ENCODE measurements at regions not wholly inside any gene's neighbourhood (a gene's known extent, or its start where the extent isn't known, plus 50 kb on each side); places are given as distances from the start of the nearest gene placed in this dataset.

- Histone ChIP-seq H3F3A (ENCODE audit: insufficient read depth, low read length) (peaks cover 14% of the 10 kb centered on the region), H3K4me1 (ENCODE audit: low read length) (peaks cover 25% of the 10 kb centered on the region), H3K9me2 (replicated peaks; ENCODE audit: insufficient read depth, low read length) (no peaks in the 10 kb centered on the region), H3K27me3 (replicated peaks; ENCODE audit: insufficient read depth, low read length) (no peaks in the 10 kb centered on the region), H3K36me3 (replicated peaks; ENCODE audit: insufficient read depth, low read length) (no peaks in the 10 kb centered on the region), H3K4me3 (ENCODE audit: low read length) (no peak overlapping the region), H3K4me2 (ENCODE audit: low read depth, low read length) (no peak overlapping the region), H3K27ac (ENCODE audit: low read length) (no peak overlapping the region), H4K20me1 (ENCODE audit: insufficient read depth, low read length) (no peaks in the 10 kb centered on the region), H2AFZ (ENCODE audit: low read length) (no peak overlapping the region), H3K79me2 (ENCODE audit: low read length) (no peaks in the 10 kb centered on the region), H3K9me3 (replicated peaks; ENCODE audit: insufficient read depth, low read length) (no peaks in the 10 kb centered on the region), H3K9ac (ENCODE audit: low read length) (no peak overlapping the region)
- DNase-seq: no peak
- no peak for TF ChIP-seq EZH2 (optimal IDR thresholded peaks at IDR 0.05; ENCODE audit: low read depth, low read length)
- TF ChIP-seq CTCF (IDR thresholded peaks at IDR 0.05; ENCODE audit: low read length): no peak
- no peak for TF ChIP-seq EZH2phosphoT487 (IDR thresholded peaks at IDR 0.05; ENCODE audit: low read length)
Observed at GRCh38 chr9:89748021-89748670, 143.3 kb downstream of the GADD45G start.

GRCh38 chr9:89748831-89749499, 144.2 kb downstream of the GADD45G start:
- TF ChIP-seq EZH2 (optimal IDR thresholded peaks at IDR 0.05; ENCODE audit: low read depth, low read length) (no peak), CTCF (IDR thresholded peaks at IDR 0.05; ENCODE audit: low read length) (no peak), EZH2phosphoT487 (IDR thresholded peaks at IDR 0.05; ENCODE audit: low read length) (no peak)
- no peaks in the 10 kb centered on the region for H3K79me2 ChIP-seq (ENCODE audit: low read length)
- peaks cover 6% of the 10 kb centered on the region for H3F3A ChIP-seq (ENCODE audit: insufficient read depth, low read length)
- H3K36me3 ChIP-seq (replicated peaks; ENCODE audit: insufficient read depth, low read length): no peaks in the 10 kb centered on the region
- no peak overlapping the region for H3K4me3 ChIP-seq (ENCODE audit: low read length)
- no peaks in the 10 kb centered on the region for H4K20me1 ChIP-seq (ENCODE audit: insufficient read depth, low read length)
- H3K4me2 ChIP-seq (ENCODE audit: low read depth, low read length): no peak overlapping the region
- H3K27ac ChIP-seq (ENCODE audit: low read length): no peak overlapping the region
- no peaks in the 10 kb centered on the region for H3K9me2 ChIP-seq (replicated peaks; ENCODE audit: insufficient read depth, low read length)
- no peak overlapping the region for H2AFZ ChIP-seq (ENCODE audit: low read length)
- peaks cover 16% of the 10 kb centered on the region for H3K4me1 ChIP-seq (ENCODE audit: low read length)
- H3K9me3 ChIP-seq (replicated peaks; ENCODE audit: insufficient read depth, low read length): no peaks in the 10 kb centered on the region
- H3K27me3 ChIP-seq (replicated peaks; ENCODE audit: insufficient read depth, low read length): no peaks in the 10 kb centered on the region
- H3K9ac ChIP-seq (ENCODE audit: low read length): no peak overlapping the region
- no peak for DNase-seq

GRCh38 chr9:89749500-89750116, 144.8 kb downstream of the GADD45G start:
- H3K4me3 ChIP-seq (ENCODE audit: low read length): no peak overlapping the region
- DNase-seq: no peak
- no peaks in the 10 kb centered on the region for H4K20me1 ChIP-seq (ENCODE audit: insufficient read depth, low read length)
- no peak overlapping the region for H3K4me2 ChIP-seq (ENCODE audit: low read depth, low read length)
- no peaks in the 10 kb centered on the region for H3K9me3 ChIP-seq (replicated peaks; ENCODE audit: insufficient read depth, low read length)
- TF ChIP-seq EZH2 (optimal IDR thresholded peaks at IDR 0.05; ENCODE audit: low read depth, low read length) (no peak), EZH2phosphoT487 (IDR thresholded peaks at IDR 0.05; ENCODE audit: low read length) (no peak)
- no peaks in the 10 kb centered on the region for H3K36me3 ChIP-seq (replicated peaks; ENCODE audit: insufficient read depth, low read length)
- no peaks in the 10 kb centered on the region; the same call in 1 of the 2 replicates for H3F3A ChIP-seq (ENCODE audit: insufficient read depth, low read length)
- H3K27me3 ChIP-seq (replicated peaks; ENCODE audit: insufficient read depth, low read length): no peaks in the 10 kb centered on the region
- H3K9ac ChIP-seq (ENCODE audit: low read length): no peak overlapping the region
- H3K4me1 ChIP-seq (ENCODE audit: low read length): peaks cover 10% of the 10 kb centered on the region
- H3K9me2 ChIP-seq (replicated peaks; ENCODE audit: insufficient read depth, low read length): no peaks in the 10 kb centered on the region
- H3K79me2 ChIP-seq (ENCODE audit: low read length): no peaks in the 10 kb centered on the region
- H3K27ac ChIP-seq (ENCODE audit: low read length): no peak overlapping the region
- H2AFZ ChIP-seq (ENCODE audit: low read length): no peak overlapping the region
